A673 (cell line): ENCODE measurements at regions not wholly inside any gene's neighbourhood (a gene's known extent, or its start where the extent isn't known, plus 50 kb on each side); places are given as distances from the start of the nearest gene placed in this dataset.

Experiments
- BruUV-seq: library from RNA; stranded (reverse); fragments of 400-500 nt; replicated peaks from 2 replicates; lab custom pipeline; 2021; lab: Mats Ljungman, UMichigan
- CTCF ChIA-PET: fragments of 300-600 bp; sonication (Branson Sonifier 250); formaldehyde crosslinking; loops from one replicate; lab custom pipeline; 2022; ENCODE audit warnings: antibody characterized with exemption; lab: Charles Lee
- POLR2A ChIA-PET: fragments of 300-600 bp; sonication (Branson Sonifier 250); formaldehyde crosslinking; loops from one replicate; lab custom pipeline; 2022; ENCODE audit warnings: antibody characterized with exemption; ENCODE audit not compliant: low non-redundant PET; lab: Charles Lee
- DNase-seq: peaks from one replicate; pipeline ENCODE4 v3.0.0-alpha.2; 2015; ENCODE audit warnings: low spot score
- H3K27ac ChIP-seq: fragments of 200-600 bp; sonication (generic); 2 replicates; pipeline ENCODE4 v1.5.1; 2016; ENCODE audit warnings: mixed run types, low read depth, mild to moderate bottlenecking, mixed read lengths, antibody characterized with exemption, low read length; ENCODE audit not compliant: poor library complexity, severe bottlenecking
- H3K27me3 ChIP-seq: fragments of 200-600 bp; sonication (generic); replicated peaks from 2 replicates; pipeline ENCODE4 v1.6.1; 2017; ENCODE audit warnings: mixed run types, low read depth, mild to moderate bottlenecking, mixed read lengths, antibody characterized with exemption, low read length; ENCODE audit not compliant: insufficient read depth, poor library complexity
- H3K36me3 ChIP-seq: fragments of 200-600 bp; sonication (generic); 2 replicates; pipeline ENCODE4 v1.6.1; 2016; ENCODE audit warnings: mixed run types, mild to moderate bottlenecking, mixed read lengths, antibody characterized with exemption, low read length; ENCODE audit not compliant: insufficient read depth, poor library complexity, severe bottlenecking
- H3K4me1 ChIP-seq: fragments of 200-600 bp; sonication (generic); 2 replicates; pipeline ENCODE4 v1.6.1; 2017; ENCODE audit warnings: mixed run types, mild to moderate bottlenecking, mixed read lengths, antibody characterized with exemption, low read length; ENCODE audit not compliant: insufficient read depth, poor library complexity, severe bottlenecking
- H3K4me3 ChIP-seq: fragments of 200-600 bp; sonication (generic); 2 replicates; pipeline ENCODE4 v1.5.1; 2016; ENCODE audit warnings: low read depth, mixed run types, mild to moderate bottlenecking, mixed read lengths, low read length; ENCODE audit not compliant: poor library complexity, severe bottlenecking
- H3K9me3 ChIP-seq: fragments of 200-600 bp; sonication (generic); 2 replicates; pipeline ENCODE4 v1.6.1; 2016; ENCODE audit warnings: mixed run types, low read depth, mild to moderate bottlenecking, mixed read lengths, antibody characterized with exemption, low read length; ENCODE audit not compliant: poor library complexity, severe bottlenecking
- CTCF ChIP-seq: fragments of 300-800, 200-600 bp; sonication (generic); conservative IDR thresholded peaks from 2 replicates; pipeline ENCODE4 v1.5.1; 2017; ENCODE audit warnings: low read depth, mild to moderate bottlenecking, antibody characterized with exemption, low read length, moderate library complexity, mixed read lengths
- EZH2 ChIP-seq: fragments of 200-600 bp; sonication (generic); IDR thresholded peaks from 2 replicates; pipeline ENCODE4 v1.6.1; 2017; ENCODE audit warnings: borderline replicate concordance, low read depth, mild to moderate bottlenecking, mixed read lengths, antibody characterized with exemption, low read length; ENCODE audit not compliant: poor library complexity, severe bottlenecking
- intact Hi-C: fragments of 100-400 bp; cut with micrococcal nuclease; formaldehyde crosslinking; loops from one replicate; pipeline ENCODE4 v1.10.0; 2022; ENCODE audit not compliant: unreplicated experiment

- H3K36me3 ChIP-seq = no peaks in the 10 kb centered on the region
- intact Hi-C loops = no loop called here
- H3K27ac ChIP-seq = no peak overlapping the region
- no peak overlapping the region for H3K4me3 ChIP-seq
- no TSS peak for BruUV-seq
- DNase-seq = no peak
- POLR2A ChIA-PET = no interaction called here
- CTCF ChIA-PET = no interaction called here
- no peaks in the 10 kb centered on the region for H3K27me3 ChIP-seq
- H3K4me1 ChIP-seq = no peaks in the 10 kb centered on the region
- no peak for TF ChIP-seq CTCF
- no peak for TF ChIP-seq EZH2
- H3K9me3 ChIP-seq = no peaks in the 10 kb centered on the region
Measured at GRCh38 chr1:221449801-221450470, 292.0 kb downstream of the DUSP10 start.

- ChIA-PET CTCF (no interaction called here), POLR2A (no interaction called here)
- no peak for DNase-seq
- no peaks in the 10 kb centered on the region for H3K9me3 ChIP-seq
- no peak overlapping the region for H3K4me3 ChIP-seq
- no peak overlapping the region for H3K27ac ChIP-seq
- no TSS peak for BruUV-seq
- no peaks in the 10 kb centered on the region for H3K4me1 ChIP-seq
- no peaks in the 10 kb centered on the region for H3K27me3 ChIP-seq
- TF ChIP-seq EZH2 (no peak), CTCF (no peak)
- H3K36me3 ChIP-seq = no peaks in the 10 kb centered on the region
- intact Hi-C loops = no loop called here
Measured at GRCh38 chr1:221451741-221452140, 290.1 kb downstream of the DUSP10 start.

GRCh38 chr1:221454096-221454495 lies 287.8 kb downstream of the DUSP10 start:
- Histone ChIP-seq H3K27me3 (no peaks in the 10 kb centered on the region), H3K4me1 (no peaks in the 10 kb centered on the region), H3K4me3 (no peak overlapping the region), H3K9me3 (no peaks in the 10 kb centered on the region), H3K36me3 (no peaks in the 10 kb centered on the region), H3K27ac (no peak overlapping the region)
- no peak for DNase-seq
- POLR2A ChIA-PET = no interaction called here
- no peak for TF ChIP-seq CTCF
- CTCF ChIA-PET = no interaction called here
- intact Hi-C loops = no loop called here
- BruUV-seq = no TSS peak
